Calu3 (cell line): ENCODE measurements at regions not wholly inside any gene's neighbourhood (a gene's known extent, or its start where the extent isn't known, plus 50 kb on each side); places are given as distances from the start of the nearest gene placed in this dataset.

Source experiments
- BruUV-seq: library from RNA; stranded (reverse); fragments of 400-500 nt; replicated peaks from 2 replicates; lab custom pipeline; 2021; lab: Mats Ljungman, UMichigan
- CTCF ChIA-PET: fragments of 300-600 bp; sonication (Branson Sonifier 250); formaldehyde crosslinking; loops from one replicate; lab custom pipeline; 2022; ENCODE audit warnings: antibody characterized with exemption; lab: Charles Lee
- DNase-seq: peaks from one replicate; pipeline ENCODE4 v3.0.0; 2022
- H3K27ac Mint-ChIP-seq: one replicate; pipeline ENCODE4 v1.8.0; 2022; ENCODE audit warnings: mixed read lengths; ENCODE audit not compliant: unreplicated experiment
- H3K27me3 Mint-ChIP-seq: one replicate; pipeline ENCODE4 v1.8.0; 2022; ENCODE audit warnings: mixed read lengths; ENCODE audit not compliant: unreplicated experiment
- H3K36me3 Mint-ChIP-seq: one replicate; pipeline ENCODE4 v1.8.0; 2022; ENCODE audit warnings: mild to moderate bottlenecking, moderate library complexity, mixed read lengths; ENCODE audit not compliant: insufficient read depth, unreplicated experiment
- H3K4me1 Mint-ChIP-seq: one replicate; pipeline ENCODE4 v1.8.0; 2022; ENCODE audit warnings: mild to moderate bottlenecking, low read depth, mixed read lengths; ENCODE audit not compliant: unreplicated experiment
- H3K4me3 Mint-ChIP-seq: one replicate; pipeline ENCODE4 v1.8.0; 2022; ENCODE audit warnings: mild to moderate bottlenecking, low read depth, moderate library complexity, mixed read lengths; ENCODE audit not compliant: unreplicated experiment
- H3K9me3 Mint-ChIP-seq: one replicate; pipeline ENCODE4 v1.8.0; 2022; ENCODE audit warnings: low read depth, mixed read lengths; ENCODE audit not compliant: unreplicated experiment
- CTCF ChIP-seq: fragments of 200-600 bp; IDR thresholded peaks from one replicate; pipeline ENCODE4 v1.8.0; 2022; ENCODE audit warnings: antibody characterized with exemption; ENCODE audit not compliant: unreplicated experiment
- intact Hi-C: fragments of 100-400 bp; cut with micrococcal nuclease; formaldehyde crosslinking; loops from one replicate; pipeline ENCODE4 v1.10.0; 2022; ENCODE audit not compliant: unreplicated experiment

GRCh38 chr2:7736646-7737305 lies 819.6 kb downstream of the RNF144A start:
- Mint-ChIP-seq H3K9me3 (no peaks in the 10 kb centered on the region), H3K4me1 (no peaks in the 10 kb centered on the region), H3K4me3 (no peak overlapping the region), H3K27ac (no peak overlapping the region), H3K27me3 (no peaks in the 10 kb centered on the region), H3K36me3 (no peaks in the 10 kb centered on the region)
- intact Hi-C loops: no loop called here
- no TSS peak for BruUV-seq
- CTCF ChIA-PET: no interaction called here
- TF ChIP-seq CTCF: no peak
- no peak for DNase-seq

- Mint-ChIP-seq H3K9me3 (peaks cover 3% of the 10 kb centered on the region), H3K4me3 (no peak overlapping the region), H3K4me1 (no peaks in the 10 kb centered on the region), H3K36me3 (no peaks in the 10 kb centered on the region), H3K27ac (no peak overlapping the region), H3K27me3 (no peaks in the 10 kb centered on the region)
- BruUV-seq: no TSS peak
- CTCF ChIA-PET: no interaction called here
- TF ChIP-seq CTCF: no peak
- no peak for DNase-seq
- intact Hi-C loops: no loop called here
Measured at GRCh38 chr2:7738596-7738995, 821.4 kb downstream of the RNF144A start.

- no peaks in the 10 kb centered on the region for H3K27me3 Mint-ChIP-seq
- H3K4me3 Mint-ChIP-seq: no peak overlapping the region
- DNase-seq: no peak
- CTCF ChIA-PET: interaction anchor here (1.4 kb wide), 1 partner anchor 10 kb away, joined by 3 read pairs; no protein-coding TSS in a partner anchor
- no peak overlapping the region for H3K27ac Mint-ChIP-seq
- H3K36me3 Mint-ChIP-seq: no peaks in the 10 kb centered on the region
- intact Hi-C loops: no loop called here
- no peaks in the 10 kb centered on the region for H3K4me1 Mint-ChIP-seq
- no peak for TF ChIP-seq CTCF
- peaks cover 11% of the 10 kb centered on the region for H3K9me3 Mint-ChIP-seq
- no TSS peak for BruUV-seq
Measured at GRCh38 chr2:7740114-7740513, 822.9 kb downstream of the RNF144A start.

- no peak for TF ChIP-seq CTCF
- BruUV-seq: no TSS peak
- DNase-seq: no peak
- intact Hi-C loops: no loop called here
- CTCF ChIA-PET: no interaction called here
- Mint-ChIP-seq H3K36me3 (no peaks in the 10 kb centered on the region), H3K4me1 (no peaks in the 10 kb centered on the region), H3K27me3 (no peaks in the 10 kb centered on the region), H3K9me3 (peaks cover 11% of the 10 kb centered on the region), H3K27ac (no peak overlapping the region), H3K4me3 (no peak overlapping the region)
Measured at GRCh38 chr2:7742301-7742700, 825.1 kb downstream of the RNF144A start.
